Left ventricle myocardium superior (tissue), 1 donor: ENCODE measurements at regions not wholly inside any gene's neighbourhood (a gene's known extent, or its start where the extent isn't known, plus 50 kb on each side); places are given as distances from the start of the nearest gene placed in this dataset.

Source experiments
- ATAC-seq: fragments of 200-7000 bp; cut with Tn5 transposase; one replicate; pipeline ENCODE4 v1.9.1; 2020; ENCODE audit warnings: mild to moderate bottlenecking, moderate library complexity
- DNase-seq: peaks from one replicate; pipeline ENCODE4 v3.0.0-alpha.2; 2020
- intact Hi-C: fragments of 100-400 bp; cut with micrococcal nuclease; formaldehyde crosslinking; loops from one replicate; pipeline ENCODE4 v1.11.0; 2022
- donor health status: DM: no; HTN: yes; CAD: no; lungs with severe emphysema.

- ATAC-seq (no peak), DNase-seq (no peak)
- intact Hi-C loops: no loop called here
These were observed 166.7 kb upstream of the ZNF32 start for GRCh38 chr10:43815181-43815885.

DNA sequence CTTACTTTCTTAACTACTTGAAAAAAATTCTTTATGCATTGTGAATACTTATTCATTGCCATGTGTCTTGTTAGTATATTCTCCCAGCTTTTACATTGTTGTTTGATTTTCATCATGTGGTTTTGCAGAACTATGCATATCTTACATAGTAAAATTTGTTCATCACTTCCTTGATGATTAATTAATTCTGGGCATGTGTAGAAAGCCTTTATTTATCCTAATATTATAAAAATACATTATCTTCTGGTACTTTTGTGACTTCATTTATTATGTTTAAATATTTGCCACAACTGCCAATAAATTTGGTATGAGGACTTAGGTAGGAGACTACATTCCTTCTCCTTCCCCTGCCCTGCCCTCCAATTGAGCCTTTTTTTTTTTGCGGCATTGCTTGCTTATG is 166.0 kb upstream of the ZNF32 start:
- ATAC-seq: no peak
- no peak for DNase-seq
- intact Hi-C loops: no loop called here

DNA sequence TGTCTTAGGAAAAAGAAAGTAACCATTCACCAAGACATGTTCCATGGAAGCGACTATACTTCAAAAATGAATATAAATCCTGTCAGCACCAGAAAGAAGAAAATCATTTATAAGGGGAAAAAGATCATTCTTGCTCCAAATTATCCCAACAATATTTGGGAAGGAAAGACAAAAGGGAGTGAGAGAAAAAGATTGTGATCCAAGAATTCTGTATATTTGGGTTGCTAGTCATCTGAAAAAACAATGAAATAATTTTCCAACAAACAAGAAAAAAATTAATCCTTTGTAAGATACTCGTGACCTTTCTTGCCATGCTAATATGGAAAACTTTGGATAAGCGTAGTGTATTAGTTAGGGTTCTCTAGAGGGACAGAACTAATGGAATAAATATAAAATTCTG is 163.2 kb upstream of the ZNF32 start:
- intact Hi-C loops: no loop called here
- DNase-seq (no peak), ATAC-seq (no peak)

DNA sequence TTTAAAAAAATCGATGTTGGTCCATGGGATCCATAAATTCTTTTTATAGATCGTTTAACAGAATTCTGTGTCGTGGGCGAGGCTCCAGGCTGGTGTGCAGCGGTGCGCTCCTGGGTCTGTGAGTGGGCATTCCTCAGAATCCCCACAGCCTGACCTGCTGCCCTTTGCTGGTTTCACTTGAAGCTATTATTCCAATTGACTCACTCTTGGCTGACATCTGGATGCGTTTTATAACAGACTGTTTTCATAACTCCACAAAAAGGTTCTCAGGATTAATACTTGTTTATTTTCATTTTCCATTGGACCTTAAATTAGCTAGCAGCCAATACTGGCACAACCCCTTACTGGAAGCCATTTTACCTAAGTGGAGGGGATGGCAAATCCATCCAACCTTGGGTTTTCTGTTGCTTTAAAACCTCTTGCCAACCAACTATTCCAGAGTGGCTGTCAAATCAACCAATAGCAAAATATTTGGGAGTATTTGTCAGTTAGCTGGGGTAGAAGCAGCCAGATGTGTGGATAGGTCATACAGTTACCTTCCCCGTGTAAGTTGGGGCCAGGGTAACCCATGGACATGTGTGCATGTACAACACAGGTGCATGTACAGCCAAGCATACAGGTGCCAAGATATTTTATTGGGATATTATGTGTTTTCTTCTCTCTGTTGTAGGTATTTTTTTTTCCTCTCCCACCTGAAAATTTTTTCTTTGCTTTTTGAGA is 160.7 kb upstream of the ZNF32 start:
- intact Hi-C loops: no loop called here
- DNase-seq (no peak), ATAC-seq (peak; percentile 44)

DNA sequence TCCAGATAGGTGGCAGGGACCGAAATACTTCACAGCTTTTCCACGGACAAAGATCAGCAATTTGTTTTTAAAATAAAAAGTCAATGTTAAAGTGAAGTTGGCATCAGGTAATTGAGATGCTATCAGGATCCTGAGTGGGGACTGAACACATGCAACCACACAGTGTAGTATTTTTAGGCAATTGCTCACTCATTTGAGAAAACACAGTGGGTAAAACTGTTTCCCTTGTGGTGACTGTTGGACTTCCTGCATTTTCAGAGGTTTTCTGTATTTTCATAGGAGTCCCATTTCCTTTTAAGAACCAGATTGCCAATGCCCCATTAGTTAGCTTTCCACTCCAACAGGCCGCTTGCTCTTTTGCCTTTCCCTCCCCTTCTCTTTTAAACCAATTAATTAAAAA is 159.5 kb upstream of the ZNF32 start:
- intact Hi-C loops: no loop called here
- DNase-seq: no peak
- ATAC-seq: no peak

DNA sequence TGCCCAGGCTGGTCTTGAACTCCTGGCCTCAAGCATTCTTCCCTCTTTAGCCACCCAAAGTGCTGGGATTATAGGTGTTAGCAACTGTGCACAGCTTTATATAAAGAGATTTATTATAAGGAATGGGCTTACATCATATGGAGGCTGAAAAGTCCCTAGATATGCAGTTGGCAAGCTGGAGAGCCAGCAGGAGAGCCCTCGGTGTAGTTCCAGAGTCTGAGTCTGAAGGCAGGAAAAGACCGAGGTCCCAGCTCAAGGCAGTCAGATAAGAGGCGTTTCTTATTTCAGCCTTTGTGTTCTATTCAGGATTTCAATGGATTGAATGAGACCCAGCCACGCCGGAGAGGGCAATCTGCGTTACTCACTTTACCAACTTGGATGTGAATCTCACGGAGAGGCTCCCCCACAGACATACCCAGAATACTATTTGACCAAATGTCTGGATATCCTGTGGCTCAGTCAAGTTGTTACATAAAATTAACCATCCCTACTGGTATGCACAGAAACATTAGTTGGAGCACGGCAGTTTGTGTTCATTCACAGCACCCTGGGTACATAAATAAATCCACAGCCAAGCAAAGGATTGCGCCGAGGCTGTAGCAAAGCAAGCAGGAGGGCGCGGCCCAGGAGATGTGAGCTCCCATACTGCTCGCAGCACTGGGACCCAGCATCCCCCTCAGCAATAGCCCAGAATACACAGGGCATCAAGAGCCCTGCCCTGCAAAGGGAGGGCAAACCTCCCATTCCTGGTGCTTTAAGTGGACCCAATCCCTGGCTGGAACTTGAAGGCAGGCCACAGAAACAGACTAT is 158.4 kb upstream of the ZNF32 start:
- ATAC-seq: no peak
- intact Hi-C loops: no loop called here
- no peak for DNase-seq

GRCh38 chr10:43803791-43804190 is 155.1 kb upstream of the ZNF32 start:
- no peak for DNase-seq
- ATAC-seq: no peak
- intact Hi-C loops: no loop called here

GRCh38 chr10:43802988-43803696 is 154.5 kb upstream of the ZNF32 start:
- intact Hi-C loops: no loop called here
- no peak for DNase-seq
- no peak for ATAC-seq

- DNase-seq (no peak), ATAC-seq (no peak)
- intact Hi-C loops: no loop called here
These were observed 152.9 kb upstream of the ZNF32 start for GRCh38 chr10:43801626-43802025.

GRCh38 chr10:43801140-43801539 is 152.5 kb upstream of the ZNF32 start:
- peak; percentile 40 for ATAC-seq
- no peak for DNase-seq
- intact Hi-C loops: no loop called here

- DNase-seq: no peak
- ATAC-seq: no peak
- intact Hi-C loops: no loop called here
These were observed 148.1 kb upstream of the ZNF32 start for GRCh38 chr10:43796781-43797180.

GRCh38 chr10:43795639-43796038 is 147.0 kb upstream of the ZNF32 start:
- DNase-seq (no peak), ATAC-seq (no peak)
- intact Hi-C loops: no loop called here

DNA sequence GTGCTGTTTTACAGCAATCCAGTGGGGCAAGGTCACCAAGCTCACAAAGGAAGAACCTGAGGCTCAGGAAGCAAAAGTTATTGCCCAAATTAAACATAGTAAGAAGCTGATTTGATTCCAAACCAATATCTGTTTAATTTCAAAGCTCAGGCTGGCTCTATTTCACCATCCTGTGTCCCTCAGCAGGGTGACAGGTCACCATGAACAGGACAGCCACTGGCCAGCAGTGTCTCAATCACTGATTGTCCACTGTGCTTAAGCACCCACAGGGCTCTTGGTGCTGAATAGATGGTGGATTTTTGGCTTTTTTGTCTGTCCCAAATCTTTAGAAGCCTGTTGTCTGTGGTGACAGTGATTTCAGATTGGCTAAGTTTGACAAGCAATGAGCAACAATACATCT is 146.4 kb upstream of the ZNF32 start:
- intact Hi-C loops: no loop called here
- ATAC-seq: no peak
- DNase-seq: no peak

- peak; percentile 60 for ATAC-seq
- no peak for DNase-seq
- intact Hi-C loops: no loop called here
These were observed 145.6 kb upstream of the ZNF32 start for GRCh38 chr10:43794181-43794815.

- DNase-seq: no peak
- intact Hi-C loops: no loop called here
- no peak for ATAC-seq
These were observed 145.0 kb upstream of the ZNF32 start for GRCh38 chr10:43793704-43794103.

DNA sequence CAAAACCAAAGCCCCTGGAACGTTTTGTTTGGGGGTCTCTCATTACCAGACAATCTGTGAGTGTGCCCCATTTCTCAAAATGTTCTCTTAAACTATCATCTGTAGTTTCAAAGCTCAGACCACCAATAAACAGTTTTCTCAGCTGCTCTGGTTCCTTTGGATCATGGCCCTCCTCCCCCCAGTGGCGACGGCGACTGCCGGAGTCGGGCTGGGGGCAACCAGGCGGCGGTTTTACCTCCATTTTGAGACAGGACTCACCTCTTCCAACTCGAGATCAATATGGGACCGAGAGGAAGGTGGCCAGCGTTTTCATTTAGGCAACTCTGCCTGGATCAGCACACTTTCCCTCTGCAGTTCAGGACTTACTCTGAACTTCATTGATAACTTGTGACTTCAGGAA is 141.5 kb upstream of the ZNF32 start:
- DNase-seq (no peak), ATAC-seq (no peak)
- intact Hi-C loops: no loop called here

GRCh38 chr10:43785252-43785651 is 136.6 kb upstream of the ZNF32 start:
- DNase-seq (no peak), ATAC-seq (no peak)
- intact Hi-C loops: no loop called here

DNA sequence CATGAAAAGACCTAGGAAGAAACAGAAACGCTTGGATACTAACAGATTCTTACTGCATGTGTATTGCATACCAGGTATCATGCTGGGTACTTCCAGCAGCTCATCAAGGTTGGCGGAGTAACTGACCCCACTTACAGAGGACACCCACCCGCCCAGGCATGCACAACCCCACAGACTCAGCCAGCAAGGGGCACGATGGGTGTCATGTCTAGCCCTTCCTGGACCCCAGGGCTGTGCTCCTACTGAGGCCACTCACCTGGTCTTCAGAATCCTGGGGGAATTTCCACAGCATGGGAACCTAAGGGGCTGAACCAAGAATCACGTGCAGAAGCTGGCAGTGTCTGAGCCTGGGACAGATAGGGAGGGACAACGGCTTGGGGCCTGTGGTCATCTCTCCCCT is 134.1 kb upstream of the ZNF32 start:
- intact Hi-C loops: no loop called here
- DNase-seq: no peak
- no peak for ATAC-seq
